ENCODE measurements at regions not wholly inside any gene's neighbourhood (a gene's known extent, or its start where the extent isn't known, plus 50 kb on each side); places are given as distances from the start of the nearest gene placed in this dataset.
A peak's percentile ranks its signal among the peaks of the same experiment; 100 is the strongest.

DNA sequence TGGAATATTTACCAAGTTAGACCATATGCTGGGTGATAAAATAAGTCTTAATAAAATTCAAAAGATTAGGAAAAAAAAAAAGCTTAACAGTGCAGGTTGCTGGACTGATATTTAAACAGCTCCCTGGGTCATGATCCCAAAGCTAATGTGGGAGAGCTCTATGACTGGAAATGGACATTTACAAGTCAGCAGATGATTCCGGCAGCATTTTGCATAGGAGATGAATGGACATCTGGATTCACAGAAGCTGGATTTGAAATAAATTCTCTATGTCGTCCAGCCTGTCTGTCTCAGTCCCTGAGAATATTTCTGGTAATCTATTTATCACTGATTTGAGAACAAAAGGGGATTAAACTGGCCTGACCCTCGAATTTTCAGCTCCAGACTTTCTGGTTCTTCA, 52.3 kb upstream of the KLHL25 start:
- H3K4me3 ChIP-seq (replicated peaks; ENCODE audit: low read depth, low read length), result no peak overlapping the region
- no peak for DNase-seq (ENCODE audit: low read depth)
- TF ChIP-seq, protein P1, sequence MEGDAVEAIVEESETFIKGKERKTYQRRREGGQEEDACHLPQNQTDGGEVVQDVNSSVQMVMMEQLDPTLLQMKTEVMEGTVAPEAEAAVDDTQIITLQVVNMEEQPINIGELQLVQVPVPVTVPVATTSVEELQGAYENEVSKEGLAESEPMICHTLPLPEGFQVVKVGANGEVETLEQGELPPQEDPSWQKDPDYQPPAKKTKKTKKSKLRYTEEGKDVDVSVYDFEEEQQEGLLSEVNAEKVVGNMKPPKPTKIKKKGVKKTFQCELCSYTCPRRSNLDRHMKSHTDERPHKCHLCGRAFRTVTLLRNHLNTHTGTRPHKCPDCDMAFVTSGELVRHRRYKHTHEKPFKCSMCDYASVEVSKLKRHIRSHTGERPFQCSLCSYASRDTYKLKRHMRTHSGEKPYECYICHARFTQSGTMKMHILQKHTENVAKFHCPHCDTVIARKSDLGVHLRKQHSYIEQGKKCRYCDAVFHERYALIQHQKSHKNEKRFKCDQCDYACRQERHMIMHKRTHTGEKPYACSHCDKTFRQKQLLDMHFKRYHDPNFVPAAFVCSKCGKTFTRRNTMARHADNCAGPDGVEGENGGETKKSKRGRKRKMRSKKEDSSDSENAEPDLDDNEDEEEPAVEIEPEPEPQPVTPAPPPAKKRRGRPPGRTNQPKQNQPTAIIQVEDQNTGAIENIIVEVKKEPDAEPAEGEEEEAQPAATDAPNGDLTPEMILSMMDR (IDR thresholded peaks at IDR 0.05; ENCODE audit: low read length, missing control alignments), result no peak

DNA sequence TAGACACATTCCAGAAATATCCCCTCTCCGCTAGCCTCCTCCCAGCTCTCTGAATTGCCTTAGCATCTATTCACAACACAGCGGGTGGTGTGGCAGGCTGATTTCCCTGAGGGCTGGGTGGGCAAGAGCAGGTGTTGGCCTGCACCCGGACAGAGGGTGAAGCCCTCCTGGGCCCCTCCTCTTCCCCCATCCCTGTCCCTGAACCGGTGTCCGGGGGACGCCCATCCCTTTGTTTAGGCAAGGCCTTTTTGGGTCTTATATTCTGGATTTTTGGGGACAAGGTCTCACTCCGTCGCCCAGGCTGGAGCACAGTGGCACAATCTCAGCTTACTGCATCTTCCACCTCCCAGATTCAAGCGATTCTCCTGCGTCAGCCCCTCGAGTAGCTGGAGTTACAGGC, 55.2 kb upstream of the KLHL25 start:
- TF ChIP-seq, protein P1 (IDR thresholded peaks at IDR 0.05; ENCODE audit: low read length, missing control alignments), result no peak
- DNase-seq (ENCODE audit: low read depth), result no peak
- no peak overlapping the region for H3K4me3 ChIP-seq (replicated peaks; ENCODE audit: low read depth, low read length)

GRCh38 chr15:85852969-85853368, 58.2 kb upstream of the KLHL25 start:
- no peak overlapping the region for H3K4me3 ChIP-seq (replicated peaks; ENCODE audit: low read depth, low read length)
- DNase-seq (ENCODE audit: low read depth), result no peak
- TF ChIP-seq, protein P1 (IDR thresholded peaks at IDR 0.05; ENCODE audit: low read length, missing control alignments), result no peak

- TF ChIP-seq, protein P1 (IDR thresholded peaks at IDR 0.05; ENCODE audit: low read length, missing control alignments), result peak; percentile 92
- no peak overlapping the region for H3K4me3 ChIP-seq (replicated peaks; ENCODE audit: low read depth, low read length)
- peak; percentile 79 for DNase-seq (ENCODE audit: low read depth)
Observed at GRCh38 chr15:85854345-85855097, 59.8 kb upstream of the KLHL25 start.

- TF ChIP-seq, protein P1 (IDR thresholded peaks at IDR 0.05; ENCODE audit: low read length, missing control alignments), result peak; percentile 78
- peak; percentile 69 for DNase-seq (ENCODE audit: low read depth)
- no peak overlapping the region for H3K4me3 ChIP-seq (replicated peaks; ENCODE audit: low read depth, low read length)
Observed at GRCh38 chr15:85858586-85859375, 64.1 kb upstream of the KLHL25 start.

DNA sequence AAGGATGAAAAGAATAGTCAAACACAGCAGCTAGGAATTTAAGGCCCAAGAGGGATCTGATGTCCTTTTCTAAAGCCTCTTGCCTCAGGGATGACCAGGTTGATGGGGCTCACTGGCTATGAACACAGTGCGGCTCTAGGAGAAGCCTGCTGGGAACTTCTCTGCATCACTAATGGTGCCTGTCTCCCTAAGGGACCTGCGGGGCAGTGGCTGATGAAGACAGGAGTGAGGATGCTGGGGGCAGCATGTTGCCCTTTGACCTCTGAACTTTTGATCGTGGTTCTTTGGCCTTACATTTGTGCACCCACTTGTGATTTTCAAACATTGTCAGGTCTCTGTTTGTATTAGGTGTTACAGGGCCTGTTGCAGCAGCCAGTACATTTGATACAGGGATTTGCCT, 64.9 kb upstream of the KLHL25 start:
- H3K4me3 ChIP-seq (replicated peaks; ENCODE audit: low read depth, low read length), result no peak overlapping the region
- DNase-seq (ENCODE audit: low read depth), result no peak
- TF ChIP-seq, protein P1 (IDR thresholded peaks at IDR 0.05; ENCODE audit: low read length, missing control alignments), result no peak

Measured in fibroblast of pulmonary artery (primary cell).